ENCODE measurements at regions not wholly inside any gene's neighbourhood (a gene's known extent, or its start where the extent isn't known, plus 50 kb on each side); places are given as distances from the start of the nearest gene placed in this dataset.

GRCh38 chr3:15894382-15894781, 96.6 kb upstream of the ANKRD28 start:
- no TSS peak for BruUV-seq (replicated peaks)
- intact Hi-C loops (cut with micrococcal nuclease; ENCODE audit: unreplicated experiment) (no loop called here), in situ Hi-C loops (cut with MboI) (no loop called here)
- WGBS (ENCODE audit: insufficient coverage, insufficient replicate concordance, low lambda C conversion rate, missing lambda C conversion rate) = 96% methylated on average over 2 of the region's 2 CpGs
- no peak overlapping the region for H3K4me3 ChIP-seq
- H3K4me1 ChIP-seq (ENCODE audit: control insufficient read depth, insufficient read depth, low read length) = no peaks in the 10 kb centered on the region
- RAD21 ChIA-PET (ENCODE audit: unreplicated experiment) = no interaction called here
- H3K27me3 ChIP-seq (replicated peaks in 1 of 2; ENCODE audit: control insufficient read depth in 2 of 2, insufficient read depth in 2 of 2, low read length in 1 of 2) = no peaks in the 10 kb centered on the region
- no peak overlapping the region for H3K4me2 ChIP-seq (ENCODE audit: control insufficient read depth, insufficient read depth)
- H2AFZ ChIP-seq (ENCODE audit: control insufficient read depth, low read depth, low read length) = no peak overlapping the region
- H4K20me1 ChIP-seq (ENCODE audit: control insufficient read depth, insufficient read depth) = no peaks in the 10 kb centered on the region
- CTCF ChIA-PET = no interaction called here
- SMC1A ChIA-PET (ENCODE audit: uncharacterized antibody, unreplicated experiment) = no interaction called here
- no peaks in the 10 kb centered on the region; the same call in 2 of the 3 replicates for H3K9me3 ChIP-seq (replicated peaks; ENCODE audit: control insufficient read depth, insufficient read depth, low read length)
- TF ChIP-seq SREBF2 (IDR thresholded peaks at IDR 0.05; ENCODE audit: low read length) (no peak), LARP7 (IDR thresholded peaks at IDR 0.05) (no peak)
- H3K9ac ChIP-seq (ENCODE audit: control insufficient read depth, insufficient read depth, low read length) = no peak overlapping the region
- H3K27ac ChIP-seq (ENCODE audit: control insufficient read depth, insufficient read depth) = no peak overlapping the region
- FAIRE-seq = no peak
- POLR2A ChIA-PET = no interaction called here
- H3K36me3 ChIP-seq (ENCODE audit: control insufficient read depth in 2 of 2, insufficient read depth in 2 of 2, low read length in 1 of 2) = no peaks in the 10 kb centered on the region
- no peaks in the 10 kb centered on the region for H3K79me2 ChIP-seq (ENCODE audit: control insufficient read depth, insufficient read depth, low read length)
- no peak for DNase-seq (ENCODE audit: low read depth, low spot score)
- ATAC-seq = no peak

- POLR2A ChIA-PET = no interaction called here
- CTCF ChIA-PET = interaction anchor here (0.6 kb wide), 1 partner anchor 769 kb away, joined by 4 read pairs; no protein-coding TSS in a partner anchor
- WGBS (ENCODE audit: insufficient coverage, insufficient replicate concordance, low lambda C conversion rate, missing lambda C conversion rate) = 100% methylated on average over 2 of the region's 2 CpGs
- no peak for FAIRE-seq
- Histone ChIP-seq H3K4me2 (ENCODE audit: control insufficient read depth, insufficient read depth) (no peak overlapping the region), H3K36me3 (ENCODE audit: control insufficient read depth in 2 of 2, insufficient read depth in 2 of 2, low read length in 1 of 2) (no peaks in the 10 kb centered on the region), H3K9me3 (replicated peaks; ENCODE audit: control insufficient read depth, insufficient read depth, low read length) (no peaks in the 10 kb centered on the region; the same call in 2 of the 3 replicates), H3K27me3 (replicated peaks in 1 of 2; ENCODE audit: control insufficient read depth in 2 of 2, insufficient read depth in 2 of 2, low read length in 1 of 2) (no peaks in the 10 kb centered on the region), H3K79me2 (ENCODE audit: control insufficient read depth, insufficient read depth, low read length) (no peaks in the 10 kb centered on the region), H3K27ac (ENCODE audit: control insufficient read depth, insufficient read depth) (no peak overlapping the region), H4K20me1 (ENCODE audit: control insufficient read depth, insufficient read depth) (no peaks in the 10 kb centered on the region), H3K4me1 (ENCODE audit: control insufficient read depth, insufficient read depth, low read length) (no peaks in the 10 kb centered on the region), H3K9ac (ENCODE audit: control insufficient read depth, insufficient read depth, low read length) (no peak overlapping the region), H3K4me3 (no peak overlapping the region), H2AFZ (ENCODE audit: control insufficient read depth, low read depth, low read length) (no peak overlapping the region)
- DNase-seq (ENCODE audit: low read depth, low spot score) = no peak
- RAD21 ChIA-PET (ENCODE audit: unreplicated experiment) = no interaction called here
- BruUV-seq (replicated peaks) = no TSS peak
- in situ Hi-C loops (cut with MboI) = no loop called here
- SMC1A ChIA-PET (ENCODE audit: uncharacterized antibody, unreplicated experiment) = no interaction called here
- TF ChIP-seq CHD1 (IDR thresholded peaks at IDR 0.05; ENCODE audit: low read depth, low read length) (no peak), JUND (IDR thresholded peaks at IDR 0.05; ENCODE audit: low read depth, low read length) (no peak), KAT2A (conservative IDR thresholded peaks at IDR 0.05; ENCODE audit: control insufficient read depth, low read depth, low read length) (no peak), CHD2 (IDR thresholded peaks at IDR 0.05; ENCODE audit: borderline replicate concordance, low read depth, low read length) (no peak), MYB (IDR thresholded peaks at IDR 0.05; ENCODE audit: borderline replicate concordance, low read depth, low read length) (no peak), PKNOX1 (IDR thresholded peaks at IDR 0.05) (no peak)
- TF ChIP-seq, protein P1, sequence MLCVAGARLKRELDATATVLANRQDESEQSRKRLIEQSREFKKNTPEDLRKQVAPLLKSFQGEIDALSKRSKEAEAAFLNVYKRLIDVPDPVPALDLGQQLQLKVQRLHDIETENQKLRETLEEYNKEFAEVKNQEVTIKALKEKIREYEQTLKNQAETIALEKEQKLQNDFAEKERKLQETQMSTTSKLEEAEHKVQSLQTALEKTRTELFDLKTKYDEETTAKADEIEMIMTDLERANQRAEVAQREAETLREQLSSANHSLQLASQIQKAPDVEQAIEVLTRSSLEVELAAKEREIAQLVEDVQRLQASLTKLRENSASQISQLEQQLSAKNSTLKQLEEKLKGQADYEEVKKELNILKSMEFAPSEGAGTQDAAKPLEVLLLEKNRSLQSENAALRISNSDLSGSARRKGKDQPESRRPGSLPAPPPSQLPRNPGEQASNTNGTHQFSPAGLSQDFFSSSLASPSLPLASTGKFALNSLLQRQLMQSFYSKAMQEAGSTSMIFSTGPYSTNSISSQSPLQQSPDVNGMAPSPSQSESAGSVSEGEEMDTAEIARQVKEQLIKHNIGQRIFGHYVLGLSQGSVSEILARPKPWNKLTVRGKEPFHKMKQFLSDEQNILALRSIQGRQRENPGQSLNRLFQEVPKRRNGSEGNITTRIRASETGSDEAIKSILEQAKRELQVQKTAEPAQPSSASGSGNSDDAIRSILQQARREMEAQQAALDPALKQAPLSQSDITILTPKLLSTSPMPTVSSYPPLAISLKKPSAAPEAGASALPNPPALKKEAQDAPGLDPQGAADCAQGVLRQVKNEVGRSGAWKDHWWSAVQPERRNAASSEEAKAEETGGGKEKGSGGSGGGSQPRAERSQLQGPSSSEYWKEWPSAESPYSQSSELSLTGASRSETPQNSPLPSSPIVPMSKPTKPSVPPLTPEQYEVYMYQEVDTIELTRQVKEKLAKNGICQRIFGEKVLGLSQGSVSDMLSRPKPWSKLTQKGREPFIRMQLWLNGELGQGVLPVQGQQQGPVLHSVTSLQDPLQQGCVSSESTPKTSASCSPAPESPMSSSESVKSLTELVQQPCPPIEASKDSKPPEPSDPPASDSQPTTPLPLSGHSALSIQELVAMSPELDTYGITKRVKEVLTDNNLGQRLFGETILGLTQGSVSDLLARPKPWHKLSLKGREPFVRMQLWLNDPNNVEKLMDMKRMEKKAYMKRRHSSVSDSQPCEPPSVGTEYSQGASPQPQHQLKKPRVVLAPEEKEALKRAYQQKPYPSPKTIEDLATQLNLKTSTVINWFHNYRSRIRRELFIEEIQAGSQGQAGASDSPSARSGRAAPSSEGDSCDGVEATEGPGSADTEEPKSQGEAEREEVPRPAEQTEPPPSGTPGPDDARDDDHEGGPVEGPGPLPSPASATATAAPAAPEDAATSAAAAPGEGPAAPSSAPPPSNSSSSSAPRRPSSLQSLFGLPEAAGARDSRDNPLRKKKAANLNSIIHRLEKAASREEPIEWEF (IDR thresholded peaks at IDR 0.05; ENCODE audit: insufficient replicate concordance, low read depth, low read length) = no peak
- no peak for ATAC-seq
- intact Hi-C loops (cut with micrococcal nuclease; ENCODE audit: unreplicated experiment) = no loop called here
Measured at GRCh38 chr3:15896500-15896899, 98.7 kb upstream of the ANKRD28 start.

Data from GM12878 (cell line).